HFFc6 (cell line): ENCODE measurements at regions not wholly inside any gene's neighbourhood (a gene's known extent, or its start where the extent isn't known, plus 50 kb on each side); places are given as distances from the start of the nearest gene placed in this dataset.

Experiments
- DNase-seq: peaks from one replicate; pipeline ENCODE4 v3.0.0-alpha.2; 2018
- H3K27ac Mint-ChIP-seq: 2 replicates; pipeline ENCODE4 v1.8.0; 2020; ENCODE audit warnings: mild to moderate bottlenecking, mixed read lengths
- H3K27me3 Mint-ChIP-seq: 2 replicates; pipeline ENCODE4 v1.8.0; 2021; ENCODE audit warnings: mild to moderate bottlenecking, moderate library complexity, mixed read lengths; ENCODE audit not compliant: insufficient read depth
- H3K36me3 Mint-ChIP-seq: 2 replicates; pipeline ENCODE4 v1.8.0; 2021; ENCODE audit warnings: low read depth, mixed read lengths
- H3K4me1 Mint-ChIP-seq: 2 replicates; pipeline ENCODE4 v1.8.0; 2020; ENCODE audit warnings: low read depth, mixed read lengths
- H3K4me3 Mint-ChIP-seq: 2 replicates; pipeline ENCODE4 v1.8.0; 2020; ENCODE audit warnings: mild to moderate bottlenecking, moderate library complexity, mixed read lengths
- H3K9me3 Mint-ChIP-seq: 2 replicates; pipeline ENCODE4 v1.8.0; 2020; ENCODE audit warnings: mild to moderate bottlenecking, mixed read lengths
- CTCF ChIP-seq: fragments of 200-600 bp; sonication (generic); IDR thresholded peaks from 2 replicates; pipeline ENCODE4 v1.5.0; 2021; ENCODE audit warnings: antibody characterized with exemption, mild to moderate bottlenecking

DNA sequence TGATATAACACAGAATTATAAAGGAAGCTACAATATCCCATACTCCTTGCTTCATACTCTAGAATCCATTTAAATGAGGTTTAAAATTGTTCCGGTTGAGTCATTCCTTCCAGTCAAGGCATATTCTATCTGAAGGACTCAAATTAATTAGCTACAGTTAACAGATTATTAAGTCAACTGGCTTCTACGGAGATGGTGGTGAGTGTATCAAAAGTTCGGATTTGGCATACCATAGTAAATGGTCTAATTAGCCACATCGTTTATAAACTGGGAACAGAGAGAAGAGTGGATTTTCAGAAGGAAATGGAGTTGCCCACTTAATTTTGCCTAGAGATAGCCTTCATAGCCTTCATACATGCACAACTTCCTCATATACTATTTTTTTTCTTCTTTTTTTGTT is 1095.3 kb downstream of the TTLL7 start:
- H3K27me3 Mint-ChIP-seq: no peaks in the 10 kb centered on the region
- H3K9me3 Mint-ChIP-seq: peaks cover 26% of the 10 kb centered on the region
- no peak for DNase-seq
- H3K36me3 Mint-ChIP-seq: no peaks in the 10 kb centered on the region
- TF ChIP-seq CTCF: no peak
- H3K4me1 Mint-ChIP-seq: no peaks in the 10 kb centered on the region
- no peak overlapping the region for H3K27ac Mint-ChIP-seq
- H3K4me3 Mint-ChIP-seq: no peak overlapping the region

GRCh38 chr1:82901561-82901960 is 1097.4 kb downstream of the TTLL7 start:
- Mint-ChIP-seq H3K9me3 (peaks cover 22% of the 10 kb centered on the region), H3K27me3 (no peaks in the 10 kb centered on the region), H3K4me1 (no peaks in the 10 kb centered on the region), H3K27ac (no peak overlapping the region), H3K36me3 (no peaks in the 10 kb centered on the region), H3K4me3 (no peak overlapping the region)
- TF ChIP-seq CTCF: no peak
- DNase-seq: no peak

DNA sequence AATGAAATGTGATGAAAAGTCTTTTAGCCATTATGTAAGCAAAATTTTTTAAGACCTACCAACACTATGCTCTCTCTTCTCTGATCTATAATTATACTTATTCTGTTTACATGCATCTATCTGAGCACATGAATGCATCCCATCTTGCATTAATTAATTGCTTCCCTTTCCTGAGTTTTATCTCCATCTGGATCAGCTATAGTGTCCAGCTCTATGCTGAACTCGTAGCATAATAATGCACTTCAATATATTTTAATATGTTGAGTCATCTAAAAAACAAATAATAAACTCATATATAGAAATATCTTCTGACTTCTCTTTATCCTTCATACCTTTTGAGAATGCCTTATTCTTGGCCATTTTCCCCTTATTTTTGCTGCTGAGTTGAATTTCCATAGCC is 1097.8 kb downstream of the TTLL7 start:
- TF ChIP-seq CTCF: no peak

GRCh38 chr1:82899017-82899416 is 1098.3 kb downstream of the ADGRL2 start:
- peaks cover 23% of the 10 kb centered on the region for H3K9me3 Mint-ChIP-seq
- no peak overlapping the region for H3K27ac Mint-ChIP-seq
- no peak for TF ChIP-seq CTCF
- no peaks in the 10 kb centered on the region for H3K27me3 Mint-ChIP-seq
- no peak overlapping the region for H3K4me3 Mint-ChIP-seq
- H3K4me1 Mint-ChIP-seq: no peaks in the 10 kb centered on the region
- no peaks in the 10 kb centered on the region for H3K36me3 Mint-ChIP-seq
- DNase-seq: no peak

More for the DNA sequence above, 1097.8 kb downstream of the TTLL7 start:
- H3K4me1 Mint-ChIP-seq: no peaks in the 10 kb centered on the region
- peaks cover 22% of the 10 kb centered on the region for H3K9me3 Mint-ChIP-seq
- no peaks in the 10 kb centered on the region for H3K27me3 Mint-ChIP-seq
- H3K4me3 Mint-ChIP-seq: no peak overlapping the region
- no peaks in the 10 kb centered on the region for H3K36me3 Mint-ChIP-seq
- no peak overlapping the region for H3K27ac Mint-ChIP-seq
- DNase-seq: no peak

DNA sequence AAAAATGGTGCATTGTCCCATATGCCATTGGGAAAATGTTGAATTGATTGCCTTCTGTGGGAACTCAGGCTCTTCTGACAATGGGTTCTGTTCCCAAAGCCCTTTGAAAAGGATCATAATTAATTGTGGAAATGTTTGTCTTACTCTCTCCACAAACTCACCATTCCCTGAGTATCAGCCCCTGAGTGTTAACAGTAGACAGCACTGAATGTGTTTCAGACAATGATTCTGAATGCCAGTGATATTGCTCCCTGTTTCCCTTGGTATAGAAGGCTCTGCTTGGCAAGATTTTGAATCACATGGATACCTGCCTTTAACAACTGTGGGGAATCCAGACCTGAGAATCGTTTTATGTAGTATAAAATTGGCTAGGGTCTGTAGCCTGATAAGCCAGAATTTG is 1096.8 kb downstream of the ADGRL2 start:
- TF ChIP-seq CTCF: no peak
- no peaks in the 10 kb centered on the region; the same call in 1 of the 2 replicates for H3K27me3 Mint-ChIP-seq
- H3K27ac Mint-ChIP-seq: no peak overlapping the region
- peaks cover 28% of the 10 kb centered on the region for H3K9me3 Mint-ChIP-seq
- H3K36me3 Mint-ChIP-seq: no peaks in the 10 kb centered on the region
- H3K4me1 Mint-ChIP-seq: no peaks in the 10 kb centered on the region
- no peak for DNase-seq
- no peak overlapping the region for H3K4me3 Mint-ChIP-seq

GRCh38 chr1:82896036-82896435 is 1095.3 kb downstream of the ADGRL2 start:
- Mint-ChIP-seq H3K27ac (no peak overlapping the region), H3K27me3 (no peaks in the 10 kb centered on the region; the same call in 1 of the 2 replicates), H3K4me1 (no peaks in the 10 kb centered on the region), H3K4me3 (no peak overlapping the region), H3K36me3 (no peaks in the 10 kb centered on the region), H3K9me3 (peaks cover 22% of the 10 kb centered on the region)
- no peak for DNase-seq
- TF ChIP-seq CTCF: no peak
